GM18873 (cell line): ENCODE measurements at regions not wholly inside any gene's neighbourhood (a gene's known extent, or its start where the extent isn't known, plus 50 kb on each side); places are given as distances from the start of the nearest gene placed in this dataset.
A peak's percentile ranks its signal among the peaks of the same experiment; 100 is the strongest.

Experiments
- ATAC-seq: cut with Tn5 transposase; IDR thresholded peaks from one replicate; pipeline ENCODE4 v1.9.1; 2021; ENCODE audit warnings: mild to moderate bottlenecking, moderate library complexity, moderate number of reproducible peaks; ENCODE audit not compliant: unreplicated experiment, low FRiP score

DNA sequence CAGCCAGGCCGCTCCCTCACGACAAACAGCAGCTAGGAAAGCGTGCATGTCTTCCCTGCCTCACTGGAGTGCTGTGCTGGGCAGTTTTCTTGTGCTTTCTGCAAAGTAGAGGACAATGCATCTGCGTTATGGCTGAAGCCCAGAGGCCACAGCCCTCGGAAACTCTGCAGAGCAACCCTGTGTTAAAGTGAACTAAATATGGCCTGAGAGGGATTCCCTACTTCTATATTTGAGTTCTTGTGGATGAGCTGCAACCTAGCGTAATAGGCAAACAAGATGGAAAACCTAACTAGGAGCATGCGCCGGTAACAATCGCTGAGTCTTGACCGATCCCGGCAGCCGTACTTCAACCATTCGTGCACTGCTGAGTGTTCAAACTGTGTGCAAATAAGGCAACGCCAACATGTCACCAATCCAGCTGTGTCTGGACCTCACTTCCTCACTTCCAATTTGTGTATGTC lies 471.9 kb upstream of the HS6ST1 start:
- ATAC-seq: no peak

DNA sequence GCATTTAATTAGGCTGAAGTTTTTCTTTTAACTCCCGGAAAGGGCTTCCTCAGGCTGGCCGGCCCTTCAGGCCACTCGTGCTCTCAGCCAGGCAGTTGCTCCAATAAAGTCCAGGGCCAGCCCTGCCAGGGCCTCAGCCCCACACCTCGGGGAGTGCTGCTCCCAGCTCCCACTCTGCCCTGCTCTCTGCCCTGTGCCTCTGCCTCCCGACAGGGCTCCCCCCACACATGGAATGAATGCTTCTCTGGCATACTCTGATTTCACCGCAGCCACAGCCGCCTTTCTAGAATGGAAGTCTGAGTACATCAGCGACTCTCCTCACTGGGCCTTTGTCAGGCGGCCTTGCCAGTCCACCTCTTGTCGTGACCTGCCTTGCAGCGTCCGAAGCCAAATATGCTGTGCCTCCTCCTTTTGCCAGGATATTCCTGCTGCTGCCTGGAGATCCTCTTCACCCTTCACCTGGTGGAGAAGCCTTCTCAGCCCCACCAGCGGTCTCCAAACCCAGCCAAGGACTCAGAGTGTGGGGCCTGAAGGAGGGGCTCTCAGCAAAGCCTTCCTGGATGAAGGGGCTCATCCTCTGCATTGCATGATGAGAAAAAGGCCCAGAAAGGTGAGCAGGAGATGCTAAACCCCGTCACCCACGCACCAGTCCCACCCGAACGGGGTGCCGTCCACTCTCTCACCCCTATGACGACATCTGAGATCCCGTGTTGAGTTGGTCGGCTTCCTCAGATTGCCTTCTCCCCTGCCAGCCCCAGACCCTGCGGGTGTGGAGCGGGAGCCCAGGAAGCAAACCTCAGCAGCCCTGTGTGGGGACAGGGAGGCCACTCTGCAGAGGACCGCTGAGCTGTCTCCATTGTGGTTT lies 472.7 kb upstream of the HS6ST1 start:
- ATAC-seq: no peak

DNA sequence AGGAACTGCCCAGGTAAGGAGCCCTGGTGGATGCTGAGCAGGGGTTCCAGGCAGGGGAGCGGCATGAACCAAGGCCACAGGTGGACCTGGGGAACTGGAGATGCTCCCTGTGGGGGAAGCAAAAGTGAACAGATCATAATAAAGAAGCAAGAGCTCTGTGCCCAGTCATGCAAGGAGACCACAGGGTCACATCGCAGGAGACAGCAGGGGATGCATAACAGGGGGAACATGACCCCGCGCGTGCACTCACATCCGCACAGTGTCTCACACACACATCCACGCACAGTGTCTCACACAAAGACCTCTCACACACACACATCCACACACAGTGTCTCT lies 473.3 kb upstream of the HS6ST1 start:
- no peak for ATAC-seq

DNA sequence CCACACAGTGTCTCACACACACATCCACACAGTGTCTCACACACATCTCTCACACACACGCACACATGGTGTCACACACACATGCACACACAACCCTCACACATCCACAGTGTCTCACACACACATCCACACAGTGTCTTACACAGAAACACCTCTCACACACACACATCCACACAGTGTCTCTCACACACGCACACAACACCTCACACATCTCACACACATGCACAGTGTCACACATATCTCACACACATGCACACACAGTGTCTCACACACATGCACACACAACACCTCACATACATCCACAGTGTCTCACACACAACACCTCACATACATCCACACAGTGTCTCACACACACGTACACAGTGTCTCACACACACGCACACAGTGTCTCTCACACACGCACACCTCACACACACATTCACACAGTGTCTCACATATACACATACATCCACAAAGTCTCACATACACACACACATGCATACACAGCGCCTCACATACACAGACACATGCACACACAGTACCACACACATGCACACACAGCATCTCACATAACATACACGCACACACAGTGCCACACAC lies 473.9 kb upstream of the HS6ST1 start:
- no peak for ATAC-seq

DNA sequence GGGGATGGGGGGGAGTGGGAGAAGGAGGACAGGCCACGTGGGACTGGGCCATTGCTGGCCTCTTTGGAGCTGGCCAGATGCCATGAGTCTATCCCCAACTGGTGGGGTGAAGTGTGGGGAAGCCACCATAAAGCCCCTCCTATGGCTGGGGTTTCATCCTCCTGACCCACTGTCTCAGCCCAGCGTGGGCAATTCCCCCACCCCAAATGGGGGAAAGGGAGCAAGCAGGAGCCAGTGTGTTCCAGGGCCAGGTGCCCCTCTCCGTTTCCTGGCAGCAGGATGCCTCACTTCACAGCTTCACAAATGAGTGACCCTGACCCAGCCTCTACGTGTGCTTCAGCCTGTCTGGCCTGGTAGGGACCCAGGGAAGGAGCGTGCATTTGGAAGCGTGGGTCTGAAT lies 474.7 kb upstream of the HS6ST1 start:
- ATAC-seq: no peak

DNA sequence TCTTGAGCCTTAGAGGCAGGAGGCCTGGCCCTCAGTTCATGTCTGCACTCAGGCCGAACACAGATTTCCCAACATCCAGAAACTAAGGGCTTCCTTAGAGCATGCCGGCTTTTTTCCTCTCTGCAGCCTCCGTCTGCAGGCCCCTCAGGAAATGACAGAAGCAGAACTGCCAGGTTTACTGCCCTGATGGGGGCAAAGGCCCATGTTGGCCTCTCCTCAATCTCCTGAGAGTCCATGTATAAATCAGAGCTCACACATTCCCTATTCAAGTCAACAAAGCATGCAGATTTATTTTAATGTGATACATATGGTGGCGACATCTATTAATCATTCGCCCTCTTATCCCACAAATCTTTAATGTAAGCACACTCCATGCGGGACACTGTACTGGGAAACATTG lies 475.6 kb upstream of the HS6ST1 start:
- no peak for ATAC-seq

DNA sequence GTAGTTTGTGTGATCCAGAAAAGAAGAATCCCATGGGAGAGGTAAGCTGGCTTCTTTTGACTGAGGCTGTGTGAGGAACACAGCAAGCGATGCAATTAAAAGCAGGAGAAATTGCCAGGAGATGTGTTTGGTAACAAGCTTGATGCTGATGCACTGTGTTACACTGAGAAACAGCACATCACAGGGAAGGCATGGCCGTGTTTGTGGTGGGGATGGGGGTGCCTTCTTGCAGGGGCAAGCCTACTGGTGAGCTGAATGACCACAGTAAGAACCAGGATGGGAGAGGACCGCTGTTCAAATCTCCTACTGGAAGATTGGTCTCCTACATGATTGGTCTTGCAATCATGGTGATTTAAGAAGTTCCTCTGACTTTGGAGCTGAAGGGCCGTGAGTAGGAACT lies 477.7 kb upstream of the HS6ST1 start:
- no peak for ATAC-seq

DNA sequence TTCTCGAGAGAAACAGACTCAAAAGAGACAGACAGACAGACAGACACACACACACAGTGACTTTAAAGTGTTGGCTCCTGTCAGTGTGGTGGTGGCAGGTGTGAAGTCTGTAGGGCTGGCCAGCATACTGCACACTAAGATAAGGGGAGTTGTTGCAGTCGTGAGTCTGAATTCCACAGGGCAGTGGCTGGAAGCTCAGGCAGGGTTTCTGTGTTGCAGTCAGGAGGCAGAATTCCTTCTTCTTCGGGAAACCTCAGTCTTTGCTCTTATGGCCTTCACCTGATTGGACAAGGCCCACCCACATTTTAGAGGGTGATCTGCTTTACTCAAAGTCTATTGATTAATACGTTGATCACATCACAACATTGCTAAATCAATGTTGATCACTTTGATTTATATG lies 478.4 kb upstream of the HS6ST1 start:
- ATAC-seq: no peak

DNA sequence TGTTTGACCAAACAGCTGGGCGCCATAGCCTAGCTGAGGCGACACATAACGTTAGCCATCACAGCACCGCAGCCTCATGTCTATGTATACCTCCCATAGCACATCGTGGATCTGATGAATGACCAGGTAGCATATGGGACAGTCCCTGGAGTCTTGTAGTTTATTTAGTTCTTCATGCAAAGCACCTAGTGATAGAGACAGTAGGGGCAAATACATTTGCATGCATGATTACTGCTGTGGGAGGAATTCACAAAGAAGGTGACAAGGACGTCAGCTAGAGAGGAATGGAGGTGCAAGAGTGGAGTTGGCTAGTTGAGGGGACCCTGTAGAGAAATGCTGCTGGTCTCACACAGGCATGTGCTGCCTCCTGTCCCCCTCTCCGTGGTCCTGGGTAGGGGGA lies 478.9 kb upstream of the HS6ST1 start:
- peak; percentile 18 for ATAC-seq

DNA sequence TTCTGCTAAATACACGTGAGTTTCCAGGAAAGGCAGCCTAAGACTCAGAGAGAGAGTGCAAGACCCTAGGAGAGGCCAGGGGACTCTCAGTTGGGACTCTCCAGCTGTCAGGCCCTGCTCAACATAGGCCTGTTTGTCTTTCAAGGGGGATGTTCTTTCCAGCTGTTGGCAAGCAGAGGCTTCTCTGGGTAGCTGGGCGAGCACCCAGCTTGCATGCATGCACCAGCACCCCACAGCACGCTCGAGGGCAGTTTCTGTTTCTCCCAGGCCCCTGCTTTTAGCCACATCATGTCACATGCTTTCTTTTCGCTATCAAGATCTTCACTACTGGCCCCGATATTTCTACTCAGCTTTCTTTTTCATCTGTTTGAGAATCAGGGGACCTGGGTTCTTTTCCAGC lies 479.3 kb upstream of the HS6ST1 start:
- ATAC-seq: peak; percentile 61

DNA sequence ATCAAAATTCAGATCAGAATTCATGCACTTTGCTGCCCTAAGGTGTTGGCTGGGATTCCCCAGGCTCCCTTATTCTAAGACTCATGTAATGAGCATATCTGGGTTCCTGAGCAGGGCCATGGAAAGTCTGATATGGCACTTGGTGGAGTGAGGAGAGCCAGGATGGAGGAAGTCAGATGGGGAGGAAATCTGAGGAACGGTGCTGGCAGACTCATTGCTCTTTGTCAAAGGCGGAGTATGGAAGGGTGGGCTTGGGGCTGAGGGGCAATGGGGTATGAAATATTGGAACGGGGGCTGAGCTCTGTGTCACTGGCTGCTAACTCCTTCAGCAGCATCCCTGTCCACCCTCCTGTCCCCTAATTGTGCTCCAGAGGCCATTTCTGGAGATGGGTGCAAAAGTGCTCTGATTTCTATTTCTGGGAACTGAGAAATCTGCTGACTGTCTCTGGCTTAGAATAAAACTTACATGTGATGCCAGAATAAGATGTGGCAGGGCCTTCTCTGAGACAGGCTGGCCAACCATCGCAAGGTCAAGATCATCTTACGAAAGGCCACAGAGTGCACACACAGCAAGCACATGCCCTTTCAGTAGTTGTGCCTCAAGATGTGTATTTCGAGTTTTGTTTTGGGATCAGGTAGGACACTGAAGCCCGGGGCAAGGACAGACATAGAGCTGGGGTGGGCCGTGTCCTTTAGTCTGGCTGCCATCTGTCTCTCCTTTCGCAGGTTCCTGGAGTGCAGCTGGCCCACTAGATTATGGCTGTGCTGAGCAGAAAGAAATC lies 480.0 kb upstream of the HS6ST1 start:
- ATAC-seq: no peak

DNA sequence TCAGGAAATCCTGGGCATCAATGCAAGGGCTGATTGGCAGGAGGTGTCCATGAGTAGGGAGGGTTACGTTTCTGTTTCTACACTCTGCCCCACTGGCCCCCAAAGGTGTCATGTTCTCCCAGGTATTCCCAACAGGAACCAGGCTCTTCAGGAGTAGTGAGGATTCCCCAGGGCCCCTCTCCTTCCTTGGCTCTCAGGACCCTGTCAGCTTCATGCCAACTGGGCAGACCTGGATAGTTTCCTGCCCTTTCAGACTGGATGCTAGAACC lies 480.6 kb upstream of the HS6ST1 start:
- no peak for ATAC-seq

DNA sequence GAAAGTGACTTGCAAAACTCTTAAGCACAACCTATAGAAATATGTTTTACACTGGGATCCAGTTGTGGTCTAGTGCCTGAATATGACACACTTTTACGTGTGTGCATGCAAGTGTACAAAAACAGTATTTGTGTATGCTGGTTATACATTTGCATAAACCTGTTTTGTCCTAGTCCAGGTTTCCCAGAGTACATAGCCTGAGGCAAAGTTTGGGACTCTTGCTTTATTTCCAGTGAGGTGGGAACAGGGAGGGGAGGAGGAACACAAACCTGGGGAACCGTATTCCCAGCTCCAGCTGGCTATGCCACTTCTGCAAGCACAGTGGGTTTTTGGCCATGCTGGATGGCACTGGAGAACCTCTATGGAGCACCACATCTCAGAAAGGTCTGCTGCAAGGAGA lies 481.1 kb upstream of the HS6ST1 start:
- ATAC-seq: no peak

DNA sequence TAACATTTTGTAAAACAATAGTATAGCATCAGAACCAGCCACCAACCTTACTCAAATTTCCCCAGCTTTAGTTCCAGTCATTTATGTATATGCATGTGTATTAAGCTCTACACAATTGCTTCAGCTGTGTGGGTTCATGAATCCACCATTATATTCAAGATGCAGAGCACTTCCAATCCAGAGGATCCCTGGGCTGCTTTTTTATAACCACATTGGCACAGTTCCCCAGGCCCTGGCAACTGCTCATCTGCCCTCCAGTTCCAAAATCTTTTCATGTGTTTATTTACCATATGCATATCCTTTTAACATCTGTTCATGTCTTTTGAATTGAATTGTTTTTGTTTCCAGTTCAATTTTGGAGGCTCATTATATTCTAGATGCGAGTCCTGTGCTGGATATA lies 482.9 kb upstream of the HS6ST1 start:
- no peak for ATAC-seq

DNA sequence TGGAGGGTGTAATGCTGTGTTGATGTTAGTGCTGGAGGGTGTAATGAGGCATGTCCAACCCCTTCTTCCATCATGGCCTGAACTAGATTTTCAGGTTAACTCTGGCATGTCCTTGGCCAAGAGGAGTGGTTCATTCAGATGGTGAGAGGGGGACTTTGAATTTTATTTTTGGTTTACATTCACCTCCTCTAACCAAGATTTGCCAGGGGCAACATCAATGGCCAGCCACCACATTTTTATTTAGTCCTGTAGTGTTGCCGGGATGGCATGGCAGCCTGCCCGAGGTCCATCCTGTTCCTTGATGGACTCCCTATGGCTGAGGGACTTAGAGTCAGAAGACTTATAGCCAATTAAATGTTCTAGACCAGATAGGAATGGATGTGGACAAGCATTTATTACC lies 484.6 kb upstream of the HS6ST1 start:
- ATAC-seq: no peak

DNA sequence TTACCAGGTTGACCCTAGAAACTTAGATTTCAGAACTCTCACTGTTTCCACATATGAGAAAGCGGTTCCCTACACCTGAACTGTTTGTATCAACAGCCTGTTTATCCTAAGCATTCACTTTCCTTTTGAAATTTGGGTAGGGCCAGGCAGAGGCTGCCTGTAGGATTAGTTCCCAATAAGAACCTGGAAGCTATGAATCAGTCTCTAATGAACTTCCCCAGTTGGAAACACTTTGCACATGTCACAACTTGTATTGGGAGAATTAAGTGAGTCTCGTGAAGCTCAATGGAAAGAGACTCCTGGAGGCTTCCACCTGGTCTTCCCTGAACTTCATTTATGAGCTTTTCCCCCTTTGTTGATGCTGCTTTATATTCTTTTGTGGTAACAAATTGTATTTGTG lies 486.6 kb upstream of the HS6ST1 start:
- no peak for ATAC-seq

DNA sequence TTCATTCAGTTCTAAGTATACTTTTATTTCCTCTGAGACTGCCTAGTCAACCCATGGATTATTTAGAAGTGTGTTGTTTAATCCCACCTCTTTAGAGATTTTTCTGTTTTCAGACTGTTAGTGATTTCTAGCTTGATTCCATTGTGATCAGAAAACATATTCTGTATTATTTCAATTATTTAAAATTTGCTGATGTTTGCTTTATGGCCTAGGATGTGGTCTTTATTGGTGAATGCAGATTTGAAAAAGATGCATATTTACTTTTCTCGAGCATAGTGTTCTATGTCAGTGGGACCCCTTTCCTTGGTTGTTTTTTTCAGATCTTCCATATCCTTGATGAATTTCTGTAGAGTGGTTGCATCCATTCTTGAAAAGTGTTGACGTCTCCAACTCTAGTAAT lies 487.2 kb upstream of the HS6ST1 start:
- ATAC-seq: no peak

DNA sequence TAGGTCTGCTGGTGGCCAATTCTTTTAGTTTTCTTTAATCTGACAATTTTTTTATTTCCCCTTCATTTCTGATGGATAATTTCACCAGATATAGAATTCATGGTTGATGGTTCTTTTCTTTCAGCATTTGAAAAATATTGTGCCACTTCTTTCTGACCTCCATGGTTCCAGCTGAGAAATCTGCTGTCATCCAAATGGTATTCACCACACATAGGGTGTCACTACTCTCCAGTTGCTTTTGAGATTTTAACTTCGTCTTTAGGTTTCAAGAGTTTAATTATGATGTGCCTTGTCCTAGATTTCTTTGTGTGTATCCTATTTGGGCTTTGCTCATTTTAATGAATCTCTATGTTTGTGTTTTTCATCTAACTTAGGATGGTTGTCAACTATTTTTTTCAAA lies 488.6 kb upstream of the HS6ST1 start:
- ATAC-seq: no peak

DNA sequence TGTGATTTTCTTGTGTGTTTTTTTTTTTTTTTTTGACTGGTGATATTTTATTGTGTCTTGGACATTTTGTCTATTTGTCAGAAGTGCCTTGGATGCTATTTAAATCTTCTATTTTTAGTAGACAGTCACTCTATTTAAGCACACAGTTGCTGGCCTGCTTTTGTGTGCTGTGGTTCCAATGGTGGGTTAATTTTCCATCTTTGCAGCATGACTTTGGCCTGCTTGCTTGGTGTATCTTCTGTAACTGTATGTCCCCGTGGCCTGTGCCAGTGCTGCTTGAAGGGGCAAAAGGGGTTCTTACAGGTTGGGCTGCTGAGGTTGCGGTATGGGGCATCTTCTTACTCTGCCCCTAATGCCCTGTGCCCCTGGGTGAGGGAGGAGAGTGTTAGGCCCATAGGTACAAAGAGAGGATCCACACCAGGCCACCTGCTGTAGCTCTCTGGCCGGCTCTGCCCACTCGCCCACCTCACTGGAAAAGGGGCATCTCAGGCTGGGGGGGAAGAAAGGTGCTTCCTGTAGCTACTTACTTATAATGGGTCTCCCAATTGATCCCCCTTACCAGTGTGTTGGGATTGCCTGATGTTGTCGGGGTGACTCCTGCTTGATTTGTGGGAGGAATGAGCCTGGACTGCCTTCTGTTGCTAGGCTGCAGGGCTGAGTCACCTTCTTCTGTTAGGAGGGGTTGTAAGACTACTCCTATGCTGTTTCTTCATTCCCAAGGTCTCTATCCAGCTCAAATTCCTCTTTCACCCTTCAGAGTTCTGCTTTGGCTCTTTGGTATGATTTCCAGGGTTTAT lies 490.0 kb upstream of the HS6ST1 start:
- no peak for ATAC-seq

DNA sequence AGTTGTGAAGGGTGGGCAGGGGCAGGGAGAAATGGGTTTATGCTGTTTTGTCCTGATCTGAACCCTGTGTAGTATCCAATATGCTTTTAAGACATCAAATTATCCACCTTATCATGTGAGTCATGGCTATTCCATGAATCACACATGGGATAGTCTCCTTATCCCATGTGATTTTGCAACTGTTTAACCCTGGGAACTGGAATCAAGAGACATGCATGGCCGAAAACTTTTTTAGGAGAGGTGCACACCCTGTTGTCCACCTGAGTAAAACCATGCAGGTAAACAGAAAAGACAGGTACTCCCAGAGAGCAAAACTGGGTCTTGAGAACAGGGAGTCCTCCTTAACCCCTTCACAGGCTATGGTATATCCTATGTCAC lies 490.6 kb upstream of the HS6ST1 start:
- no peak for ATAC-seq

DNA sequence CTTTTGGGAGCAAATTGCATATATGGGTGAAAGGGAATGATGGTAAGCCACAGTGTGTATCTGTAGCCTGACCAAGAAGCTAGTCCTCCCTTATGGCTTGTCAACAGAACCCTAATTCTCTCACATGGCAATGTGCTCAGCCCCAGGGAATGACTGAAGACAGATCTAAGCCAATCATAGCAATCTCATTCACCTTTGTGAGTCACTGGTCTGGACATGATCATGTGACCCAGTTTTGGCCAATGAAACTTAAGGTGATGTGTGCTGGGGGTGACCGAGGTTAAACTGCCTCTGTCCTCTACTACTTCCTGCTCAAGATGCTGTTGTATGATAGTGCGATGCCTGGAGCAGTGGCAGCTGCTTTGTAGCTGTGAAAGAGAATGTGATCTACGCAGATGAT lies 491.2 kb upstream of the HS6ST1 start:
- ATAC-seq: no peak
